22Rv1 (cell line): ENCODE measurements at regions not wholly inside any gene's neighbourhood (a gene's known extent, or its start where the extent isn't known, plus 50 kb on each side); places are given as distances from the start of the nearest gene placed in this dataset.
A peak's percentile ranks its signal among the peaks of the same experiment; 100 is the strongest.

Experiments
- H3K27ac ChIP-seq: fragments of 450-650 bp; 2 replicates; pipeline ENCODE4 v1.5.1; 2017
- ZFX ChIP-seq: fragments of 450-650 bp; IDR thresholded peaks from 2 replicates; pipeline ENCODE4 v1.6.1; 2017; ENCODE audit warnings: antibody characterized with exemption, borderline replicate concordance
- TF ChIP-seq, protein P1 (sequence below): fragments of 450-650 bp; IDR thresholded peaks from 2 replicates; pipeline ENCODE4 v1.5.1; 2017; ENCODE audit warnings: mild to moderate bottlenecking

DNA sequence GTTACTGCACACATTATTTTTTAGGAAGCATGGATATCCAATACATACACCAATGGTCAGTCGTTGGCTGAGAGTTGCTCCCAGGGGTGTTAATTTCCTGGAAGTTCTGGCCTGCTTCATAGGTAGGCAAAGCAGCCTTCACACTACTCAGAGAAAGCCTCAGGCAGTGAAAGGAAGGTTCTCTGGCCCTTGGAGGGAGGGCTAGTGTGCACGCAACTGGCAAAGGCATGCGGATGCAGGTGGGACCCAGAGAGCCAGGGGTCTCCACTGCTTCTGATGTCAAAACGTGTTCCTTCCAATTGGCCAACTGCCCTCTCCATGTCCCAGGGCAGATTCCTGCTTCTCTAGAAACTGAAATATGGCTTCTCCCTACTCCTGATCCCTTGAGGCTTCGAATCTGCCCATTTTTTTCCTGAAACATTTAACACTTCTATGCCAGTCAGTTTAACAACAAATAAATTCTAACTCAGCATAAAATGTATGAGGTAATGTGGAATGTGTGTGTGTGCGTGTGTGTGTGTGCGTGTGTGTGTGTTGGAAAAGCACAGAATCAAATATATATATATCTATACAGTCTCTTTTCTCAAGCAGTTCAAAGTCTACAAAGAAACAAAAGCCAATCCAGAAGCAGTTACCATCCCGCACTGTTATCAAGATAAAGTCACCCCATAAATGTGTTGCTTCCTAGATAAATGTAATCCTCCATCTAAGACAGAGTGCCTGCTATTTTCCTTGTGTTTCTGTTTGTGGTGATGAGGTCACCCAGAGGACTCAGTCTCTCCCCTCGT lies 94.0 kb upstream of the HIVEP1 start:
- TF ChIP-seq, protein P1, sequence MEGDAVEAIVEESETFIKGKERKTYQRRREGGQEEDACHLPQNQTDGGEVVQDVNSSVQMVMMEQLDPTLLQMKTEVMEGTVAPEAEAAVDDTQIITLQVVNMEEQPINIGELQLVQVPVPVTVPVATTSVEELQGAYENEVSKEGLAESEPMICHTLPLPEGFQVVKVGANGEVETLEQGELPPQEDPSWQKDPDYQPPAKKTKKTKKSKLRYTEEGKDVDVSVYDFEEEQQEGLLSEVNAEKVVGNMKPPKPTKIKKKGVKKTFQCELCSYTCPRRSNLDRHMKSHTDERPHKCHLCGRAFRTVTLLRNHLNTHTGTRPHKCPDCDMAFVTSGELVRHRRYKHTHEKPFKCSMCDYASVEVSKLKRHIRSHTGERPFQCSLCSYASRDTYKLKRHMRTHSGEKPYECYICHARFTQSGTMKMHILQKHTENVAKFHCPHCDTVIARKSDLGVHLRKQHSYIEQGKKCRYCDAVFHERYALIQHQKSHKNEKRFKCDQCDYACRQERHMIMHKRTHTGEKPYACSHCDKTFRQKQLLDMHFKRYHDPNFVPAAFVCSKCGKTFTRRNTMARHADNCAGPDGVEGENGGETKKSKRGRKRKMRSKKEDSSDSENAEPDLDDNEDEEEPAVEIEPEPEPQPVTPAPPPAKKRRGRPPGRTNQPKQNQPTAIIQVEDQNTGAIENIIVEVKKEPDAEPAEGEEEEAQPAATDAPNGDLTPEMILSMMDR = no peak
- no peak for TF ChIP-seq ZFX
- no peak overlapping the region for H3K27ac ChIP-seq

DNA sequence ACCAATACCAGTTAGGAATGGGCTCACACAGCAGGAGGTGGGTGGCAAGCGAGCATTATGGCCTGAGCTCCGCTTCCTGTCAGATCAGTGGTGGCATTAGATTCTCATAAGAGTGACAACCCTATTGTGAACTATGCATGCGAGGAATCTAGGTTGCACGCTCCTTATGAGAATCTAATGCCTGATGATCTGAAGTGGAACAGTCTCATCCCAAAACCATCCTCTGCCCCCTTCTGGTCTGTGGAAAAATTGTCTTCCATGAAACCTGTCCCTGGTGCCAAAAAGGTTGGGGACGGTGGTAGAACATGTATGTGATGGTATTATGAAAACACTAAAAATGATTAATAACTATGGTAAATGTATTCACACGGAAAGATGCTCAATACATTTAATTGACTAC lies 99.7 kb upstream of the HIVEP1 start:
- H3K27ac ChIP-seq = no peak overlapping the region
- TF ChIP-seq, protein P1 = peak; percentile 36
- no peak for TF ChIP-seq ZFX

DNA sequence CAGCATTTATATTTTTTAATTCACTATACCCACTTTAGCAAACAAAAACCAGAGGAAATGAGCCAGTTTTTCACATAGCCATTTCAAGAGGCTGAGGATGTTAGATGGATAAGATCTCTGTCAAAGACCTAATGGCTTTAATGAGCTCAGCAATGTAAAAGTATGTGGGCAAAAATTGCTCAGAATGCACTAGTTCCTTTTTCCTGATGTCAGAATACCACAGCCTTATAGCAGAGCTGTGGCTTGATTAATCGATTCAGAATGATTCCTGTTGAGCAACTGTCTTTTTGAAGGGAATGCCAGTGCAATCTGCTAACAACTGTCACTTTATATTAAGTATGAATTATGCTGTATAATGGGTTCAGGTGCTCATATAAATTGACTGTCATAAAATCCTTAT lies 100.6 kb upstream of the HIVEP1 start:
- no peak overlapping the region for H3K27ac ChIP-seq
- TF ChIP-seq, protein P1 = no peak
- TF ChIP-seq ZFX = no peak

DNA sequence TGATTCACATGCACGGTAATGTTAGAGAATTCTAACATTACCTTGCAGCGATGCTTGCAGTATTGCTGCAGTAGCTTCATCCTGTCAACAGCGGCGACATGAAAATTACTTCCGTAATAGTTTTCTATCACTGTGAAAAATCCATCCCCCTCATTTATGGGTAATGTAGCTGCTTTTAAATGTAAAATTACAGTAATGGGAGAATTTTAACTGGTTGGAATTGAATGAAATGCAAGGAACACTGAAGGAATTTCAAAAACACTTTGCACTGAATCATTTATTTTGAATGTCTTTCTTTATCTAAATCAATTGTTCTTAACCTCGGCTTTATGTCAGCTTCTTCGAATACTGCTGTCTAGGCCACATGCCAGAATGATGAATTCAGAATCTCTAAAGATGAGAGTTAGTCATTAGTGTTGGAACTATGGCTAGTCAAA lies 102.4 kb upstream of the HIVEP1 start:
- H3K27ac ChIP-seq = no peak overlapping the region
- TF ChIP-seq, protein P1 = no peak
- TF ChIP-seq ZFX = no peak

DNA sequence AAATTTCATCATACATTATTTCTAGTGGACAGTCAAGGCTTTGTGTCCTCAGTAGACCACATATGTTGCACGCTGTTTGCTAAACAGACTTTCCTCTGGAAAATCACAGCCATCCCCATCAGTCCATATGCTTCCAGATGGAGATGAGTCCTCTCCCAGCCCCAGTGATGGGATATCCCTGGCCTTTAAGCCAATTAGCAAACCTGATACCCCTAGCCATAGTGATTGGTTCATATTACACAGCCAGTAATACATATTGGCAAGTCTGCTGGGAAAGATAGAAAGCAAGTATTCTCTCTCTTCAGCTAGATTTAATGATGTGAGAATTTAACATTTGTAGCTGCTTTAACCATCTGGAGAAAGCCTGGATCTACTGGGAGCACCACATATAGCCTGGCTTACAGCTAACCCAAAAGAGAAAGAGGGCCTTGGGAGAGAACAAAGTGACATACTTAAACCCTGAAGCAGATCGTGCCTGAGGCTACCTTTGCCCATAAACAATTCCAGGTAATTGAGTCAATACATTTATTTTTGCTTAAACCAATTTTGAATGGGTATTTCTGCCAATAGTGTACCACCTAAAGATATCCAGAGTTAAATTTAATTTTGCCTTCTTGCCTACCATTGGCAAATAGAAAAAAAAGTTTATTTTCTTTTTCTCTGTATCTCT lies 103.5 kb upstream of the HIVEP1 start:
- no peak overlapping the region for H3K27ac ChIP-seq
- no peak for TF ChIP-seq ZFX
- TF ChIP-seq, protein P1 = no peak

DNA sequence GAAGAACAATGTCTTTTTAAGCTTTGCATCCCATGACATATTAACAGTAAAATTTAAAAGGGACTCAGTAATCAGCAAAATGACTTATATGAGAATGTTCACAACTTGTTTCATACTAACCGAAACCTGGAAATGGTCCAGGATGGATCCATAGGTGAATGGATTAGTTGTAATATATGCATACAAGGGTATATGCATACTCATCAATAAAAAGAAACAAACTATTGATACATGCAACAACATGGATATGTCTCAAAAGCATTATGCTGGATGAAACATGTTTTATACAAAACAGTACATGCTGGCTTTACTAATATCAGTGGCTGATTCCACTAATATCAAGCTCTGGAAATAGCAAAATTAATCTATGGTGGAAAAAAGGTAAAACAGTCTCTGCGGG lies 108.5 kb upstream of the HIVEP1 start:
- H3K27ac ChIP-seq = no peak overlapping the region
- TF ChIP-seq, protein P1 = no peak
- TF ChIP-seq ZFX = no peak

DNA sequence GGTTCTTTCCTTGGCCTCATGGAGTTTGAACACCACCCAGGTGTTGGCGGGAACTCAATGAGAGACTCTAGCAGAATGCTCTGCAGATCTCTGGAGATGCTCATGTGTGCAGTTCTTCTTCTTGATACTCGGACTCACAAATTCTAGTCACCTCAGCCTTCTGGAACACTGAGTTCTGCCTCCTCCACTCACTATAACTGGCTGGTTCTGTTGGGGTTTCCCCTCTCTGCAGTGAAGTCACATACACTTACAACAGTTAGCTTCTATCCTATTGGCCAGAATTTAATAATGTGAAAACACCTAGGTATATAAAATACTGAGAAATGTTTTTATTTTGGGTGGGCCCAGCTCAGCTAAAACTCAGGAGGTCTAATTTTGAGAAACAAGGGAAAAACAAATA lies 109.6 kb upstream of the HIVEP1 start:
- TF ChIP-seq ZFX = no peak
- TF ChIP-seq, protein P1 = no peak
- no peak overlapping the region for H3K27ac ChIP-seq
